Skeletal muscle satellite cell (primary cell): ENCODE measurements at regions not wholly inside any gene's neighbourhood (a gene's known extent, or its start where the extent isn't known, plus 50 kb on each side); places are given as distances from the start of the nearest gene placed in this dataset.
"Not testable (repeated sequence)": the region's sequence is repeated elsewhere in the genome, so short reads cannot be mapped to it uniquely, and the experiment has no call there.

Experiments used
- H3K27me3 ChIP-seq: 2 replicates; pipeline ENCODE4 v1.7.0; 2013; ENCODE audit warnings: low read length; ENCODE audit not compliant: control insufficient read depth, insufficient read depth
- H3K36me3 ChIP-seq: 2 replicates; pipeline ENCODE4 v1.7.0; 2013; ENCODE audit warnings: mild to moderate bottlenecking, control low read depth, low read length; ENCODE audit not compliant: insufficient read depth
- H3K4me1 ChIP-seq: 2 replicates; pipeline ENCODE4 v1.7.0; 2013; ENCODE audit warnings: low read length; ENCODE audit not compliant: control insufficient read depth, insufficient read depth
- H3K4me2 ChIP-seq: 2 replicates; pipeline ENCODE4 v1.7.0; 2013; ENCODE audit warnings: mild to moderate bottlenecking, low read length
- H3K4me3 ChIP-seq: 2 replicates; pipeline ENCODE4 v1.7.0; 2013; ENCODE audit warnings: low read length
- H3K9ac ChIP-seq: 2 replicates; pipeline ENCODE4 v1.7.0; 2013; ENCODE audit warnings: mild to moderate bottlenecking, low read depth, low read length, moderate library complexity
- H3K9me3 ChIP-seq: replicated peaks from 2 replicates; pipeline ENCODE4 v1.7.0; 2013; ENCODE audit warnings: mild to moderate bottlenecking, control low read depth, low read length

DNA sequence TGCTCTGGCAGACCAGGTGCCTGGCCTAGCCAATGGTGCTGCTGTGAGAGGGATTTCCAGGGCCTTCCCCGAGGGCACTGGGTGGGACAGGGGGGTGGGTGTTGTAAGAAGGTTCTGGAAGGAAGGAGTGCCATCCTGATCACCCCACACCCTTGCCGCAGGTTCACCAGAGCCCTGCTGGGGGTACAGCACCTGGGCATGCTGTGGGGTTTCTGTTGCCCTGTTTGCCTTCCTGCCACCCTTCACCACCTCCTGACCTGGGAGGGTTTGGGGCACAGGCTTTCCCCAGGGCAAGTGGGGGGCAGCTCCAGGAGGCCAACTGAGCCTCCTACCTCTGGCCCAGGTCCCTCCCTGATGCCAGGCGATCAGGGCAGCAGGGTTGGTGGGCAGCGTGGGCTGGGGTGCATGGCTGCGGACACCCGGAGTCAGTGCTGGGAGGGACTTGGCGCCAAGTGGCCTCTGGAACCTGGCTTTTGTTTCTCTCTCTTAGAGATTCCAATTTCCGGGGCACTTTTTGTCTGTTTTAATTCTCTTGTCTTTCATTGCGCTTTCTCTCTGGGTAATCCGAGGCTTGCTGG, 318.8 kb downstream of the PTPRU start:
- H3K9ac ChIP-seq = no peak overlapping the region
- H3K36me3 ChIP-seq = no peaks in the 10 kb centered on the region
- no peaks in the 10 kb centered on the region for H3K27me3 ChIP-seq
- H3K4me2 ChIP-seq = no peak overlapping the region
- H3K9me3 ChIP-seq = peaks cover 3% of the 10 kb centered on the region
- no peaks in the 10 kb centered on the region for H3K4me1 ChIP-seq
- H3K4me3 ChIP-seq = no peak overlapping the region

GRCh38 chr1:29554208-29554778, 318.0 kb downstream of the PTPRU start:
- H3K4me2 ChIP-seq = no peak overlapping the region
- no peak overlapping the region for H3K9ac ChIP-seq
- no peaks in the 10 kb centered on the region for H3K27me3 ChIP-seq
- no peaks in the 10 kb centered on the region for H3K4me1 ChIP-seq
- no peak overlapping the region for H3K4me3 ChIP-seq
- peaks cover 3% of the 10 kb centered on the region for H3K9me3 ChIP-seq
- no peaks in the 10 kb centered on the region for H3K36me3 ChIP-seq

- Histone ChIP-seq H3K27me3 (no peaks in the 10 kb centered on the region), H3K36me3 (no peaks in the 10 kb centered on the region), H3K4me3 (no peak overlapping the region), H3K4me2 (no peak overlapping the region), H3K9ac (no peak overlapping the region), H3K4me1 (no peaks in the 10 kb centered on the region), H3K9me3 (peaks cover 3% of the 10 kb centered on the region)
These were observed 315.0 kb downstream of the PTPRU start for GRCh38 chr1:29551123-29551936.

DNA sequence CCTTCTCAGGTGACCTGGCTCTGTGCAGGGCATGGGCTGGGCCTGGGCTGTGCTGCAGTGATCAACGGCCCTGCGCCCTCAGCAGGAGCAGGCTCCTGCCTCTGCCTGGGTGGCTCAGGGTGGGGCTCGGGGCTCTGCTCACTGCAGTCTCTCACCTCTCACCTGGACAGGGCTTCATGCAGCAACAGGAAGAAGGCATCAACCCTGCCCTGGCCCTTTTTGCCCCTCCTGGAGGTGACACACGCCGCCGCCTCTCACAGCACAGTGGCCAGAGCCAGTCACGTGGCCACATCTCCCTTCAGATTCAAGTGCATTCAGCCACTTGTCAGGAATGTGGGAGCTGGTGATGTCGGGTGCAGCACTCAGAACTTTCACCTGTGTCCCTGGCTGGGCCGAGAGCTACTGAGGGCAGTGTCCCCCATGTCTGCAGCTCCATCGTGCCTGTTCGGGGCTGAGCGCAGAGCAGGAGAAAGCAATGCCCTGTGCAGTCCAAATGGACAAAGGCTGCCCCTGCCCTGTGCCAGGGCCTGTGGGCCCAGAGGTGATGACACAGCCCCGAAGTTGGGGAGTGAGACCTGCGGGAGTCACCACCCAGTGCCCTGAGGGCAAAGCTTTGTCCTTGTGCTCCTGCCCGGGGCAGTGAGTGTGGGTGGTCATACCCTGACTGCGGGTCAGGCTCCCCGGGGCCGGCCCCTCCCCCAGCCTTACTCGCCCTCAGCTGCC, 314.0 kb downstream of the PTPRU start:
- Histone ChIP-seq H3K9ac (no peak overlapping the region), H3K4me1 (no peaks in the 10 kb centered on the region), H3K36me3 (no peaks in the 10 kb centered on the region), H3K9me3 (peaks cover 3% of the 10 kb centered on the region), H3K27me3 (no peaks in the 10 kb centered on the region), H3K4me3 (no peak overlapping the region), H3K4me2 (no peak overlapping the region)

- not testable (repeated sequence) for H3K9ac ChIP-seq, H3K9me3 ChIP-seq, H3K36me3 ChIP-seq, H3K27me3 ChIP-seq, H3K4me1 ChIP-seq, H3K4me2 ChIP-seq, H3K4me3 ChIP-seq
These were observed 313.4 kb downstream of the PTPRU start for GRCh38 chr1:29549728-29550118.

- Histone ChIP-seq H3K4me2 (no peak overlapping the region), H3K4me3 (no peak overlapping the region), H3K4me1 (no peaks in the 10 kb centered on the region), H3K9me3 (peaks cover 3% of the 10 kb centered on the region), H3K9ac (no peak overlapping the region), H3K27me3 (no peaks in the 10 kb centered on the region), H3K36me3 (no peaks in the 10 kb centered on the region)
These were observed 312.7 kb downstream of the PTPRU start for GRCh38 chr1:29549001-29549400.

DNA sequence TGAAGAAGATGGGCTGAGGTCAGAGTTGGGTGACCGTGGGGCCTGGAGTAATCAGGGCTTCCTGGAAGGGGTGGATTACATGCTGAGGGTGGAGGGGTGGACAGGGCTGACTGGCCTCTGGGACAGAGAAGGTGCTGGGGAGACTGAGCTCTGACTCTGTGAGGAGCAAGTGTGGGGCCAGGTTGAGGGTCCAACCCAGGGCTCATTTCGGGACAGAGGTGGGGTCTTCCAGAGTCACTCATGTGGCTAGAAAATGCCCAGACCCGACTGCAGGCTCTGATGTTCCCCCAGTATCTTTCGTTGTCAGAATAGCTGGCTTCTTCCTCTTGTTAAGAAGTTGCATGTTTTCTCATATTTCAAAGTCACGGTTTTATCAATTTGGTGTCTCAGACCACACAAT, 311.8 kb downstream of the PTPRU start:
- Histone ChIP-seq H3K9ac (no peak overlapping the region), H3K4me3 (no peak overlapping the region), H3K36me3 (no peaks in the 10 kb centered on the region), H3K9me3 (peaks cover 3% of the 10 kb centered on the region), H3K4me1 (no peaks in the 10 kb centered on the region), H3K4me2 (no peak overlapping the region), H3K27me3 (no peaks in the 10 kb centered on the region)

DNA sequence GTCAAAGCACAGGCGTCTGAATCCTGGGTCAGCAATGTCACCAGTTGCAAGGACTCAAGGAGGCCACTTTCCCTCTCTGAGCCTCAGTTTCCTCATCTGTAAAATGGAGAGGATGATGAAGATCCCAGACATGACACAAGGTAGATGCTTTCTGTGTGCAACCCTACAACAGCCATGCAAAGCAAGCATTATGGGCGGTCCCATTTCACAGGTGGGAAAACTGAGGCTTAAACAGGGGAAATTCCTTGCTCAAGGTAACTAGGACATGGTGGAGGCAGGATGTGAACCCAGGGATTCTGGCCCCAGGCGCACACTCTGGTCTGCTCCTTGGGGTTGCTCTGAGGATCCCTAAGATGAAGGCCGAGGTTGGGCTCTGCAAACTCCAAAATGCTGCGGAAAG, 311.0 kb downstream of the PTPRU start:
- Histone ChIP-seq H3K27me3 (no peaks in the 10 kb centered on the region), H3K4me2 (no peak overlapping the region), H3K9ac (no peak overlapping the region), H3K4me3 (no peak overlapping the region), H3K36me3 (no peaks in the 10 kb centered on the region), H3K4me1 (no peaks in the 10 kb centered on the region), H3K9me3 (peaks cover 3% of the 10 kb centered on the region)

GRCh38 chr1:29546496-29546895, 310.2 kb downstream of the PTPRU start:
- H3K36me3 ChIP-seq = no peaks in the 10 kb centered on the region
- H3K4me1 ChIP-seq = no peaks in the 10 kb centered on the region
- no peak overlapping the region for H3K4me3 ChIP-seq
- H3K9ac ChIP-seq = no peak overlapping the region
- H3K27me3 ChIP-seq = no peaks in the 10 kb centered on the region
- no peak overlapping the region for H3K4me2 ChIP-seq
- H3K9me3 ChIP-seq = peaks cover under 1% of the 10 kb centered on the region

DNA sequence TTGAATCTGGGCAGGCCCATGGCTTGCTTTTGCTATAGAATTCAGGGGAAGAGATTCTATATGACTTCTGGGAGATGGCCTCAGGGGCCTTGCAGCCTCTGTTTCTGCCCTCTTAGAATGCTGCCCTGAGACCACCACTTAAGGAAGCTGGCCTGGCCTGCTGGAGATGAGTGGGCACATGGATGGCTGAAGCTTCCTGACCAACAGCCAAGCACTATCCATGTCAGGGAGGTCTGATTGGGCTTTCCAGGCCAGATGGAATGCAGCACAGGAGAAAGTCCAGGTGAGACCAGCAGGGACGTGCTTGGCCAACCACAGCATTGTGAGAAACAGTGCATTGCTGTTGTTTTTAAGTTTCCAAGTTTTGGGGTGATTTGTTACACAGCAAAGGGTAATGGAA, 308.1 kb downstream of the PTPRU start:
- no peaks in the 10 kb centered on the region for H3K9me3 ChIP-seq
- no peaks in the 10 kb centered on the region for H3K27me3 ChIP-seq
- H3K4me1 ChIP-seq = no peaks in the 10 kb centered on the region
- no peak overlapping the region for H3K9ac ChIP-seq
- no peak overlapping the region for H3K4me2 ChIP-seq
- H3K4me3 ChIP-seq = no peak overlapping the region
- H3K36me3 ChIP-seq = no peaks in the 10 kb centered on the region

DNA sequence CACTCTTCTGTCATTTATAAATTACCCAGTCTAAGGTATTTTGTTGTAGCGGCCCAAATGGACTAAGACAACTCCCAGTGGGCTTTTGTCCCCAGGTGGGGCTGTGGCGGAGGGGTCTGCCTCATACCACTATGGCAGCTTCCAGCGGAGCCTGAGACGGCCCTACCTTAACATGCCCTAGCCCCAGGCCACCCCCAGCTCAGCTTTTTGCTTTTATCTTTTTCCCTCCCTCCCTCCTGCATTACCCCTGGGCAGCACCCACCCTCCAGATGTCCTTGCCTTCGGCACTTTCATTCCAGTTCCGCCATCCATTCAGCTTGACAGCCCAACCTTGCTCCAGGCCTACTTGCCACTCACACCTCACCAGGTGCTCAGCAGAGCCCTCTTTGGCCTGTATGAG, 307.3 kb downstream of the PTPRU start:
- H3K36me3 ChIP-seq = no peaks in the 10 kb centered on the region
- no peaks in the 10 kb centered on the region for H3K9me3 ChIP-seq
- no peak overlapping the region for H3K4me2 ChIP-seq
- no peak overlapping the region for H3K9ac ChIP-seq
- no peaks in the 10 kb centered on the region for H3K27me3 ChIP-seq
- no peaks in the 10 kb centered on the region for H3K4me1 ChIP-seq
- H3K4me3 ChIP-seq = no peak overlapping the region
